ENCODE measurements at regions not wholly inside any gene's neighbourhood (a gene's known extent, or its start where the extent isn't known, plus 50 kb on each side); places are given as distances from the start of the nearest gene placed in this dataset.

DNA sequence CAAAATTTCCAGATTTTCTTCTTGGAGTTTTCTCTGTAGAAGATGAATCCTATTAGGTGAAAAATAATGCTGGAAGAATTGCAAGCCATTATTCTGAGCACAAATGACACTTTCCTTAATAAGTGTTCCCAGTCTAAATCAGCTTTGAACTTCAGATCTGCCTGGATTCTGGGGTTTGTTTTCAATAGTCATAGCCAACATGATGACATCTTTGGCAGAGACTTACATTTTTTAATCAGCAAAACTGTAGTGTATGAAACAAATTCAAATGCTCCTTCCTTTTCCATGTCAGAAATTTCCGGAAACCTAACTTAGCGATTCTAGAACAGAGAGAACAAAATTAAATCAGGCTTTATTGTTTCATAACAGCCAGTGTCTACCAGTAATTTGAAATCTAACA is 88.5 kb downstream of the TSPAN8 start:
- TF ChIP-seq CEBPB (IDR thresholded peaks at IDR 0.05; ENCODE audit: low read depth, low read length) = no peak
- no TSS peak for BruUV-seq (replicated peaks)
- no peaks in the 10 kb centered on the region for H4K20me1 ChIP-seq (ENCODE audit: insufficient read depth, low read length)
- H2AFZ ChIP-seq (replicated peaks; ENCODE audit: low read length, poor library complexity) = no peak overlapping the region
- no peak overlapping the region for H2AK9ac ChIP-seq (replicated peaks; ENCODE audit: low read depth, low read length, poor library complexity)
- H3K9ac ChIP-seq (ENCODE audit: low read depth, low read length) = no peak overlapping the region
- H3K27ac ChIP-seq (ENCODE audit: insufficient read depth, low read length) = no peak overlapping the region
- H3K4me1 ChIP-seq (ENCODE audit: control insufficient read depth, insufficient read depth, low read length) = no peaks in the 10 kb centered on the region
- H3K56ac ChIP-seq (ENCODE audit: extremely low read depth, insufficient read depth, low read length) = no peak overlapping the region
- intact Hi-C loops (cut with micrococcal nuclease) = no loop called here
- H2AK5ac ChIP-seq (ENCODE audit: low read depth, low read length) = no peak overlapping the region
- no peak overlapping the region for H4K5ac ChIP-seq (ENCODE audit: low read depth, low read length)
- POLR2A ChIA-PET (ENCODE audit: unreplicated experiment) = no interaction called here
- no peaks in the 10 kb centered on the region for H3K79me1 ChIP-seq (ENCODE audit: low read depth in 1 of 2, low read length in 2 of 2)
- H2BK15ac ChIP-seq (ENCODE audit: low read depth, low read length) = no peak overlapping the region
- no CpG with 5 or more reads among the region's 2 CpGs for WGBS, 2 experiments (ENCODE audit: extremely low coverage in 2 of 2, insufficient read length in 1 of 2)
- no peak overlapping the region for H2BK120ac ChIP-seq (ENCODE audit: low read depth, low read length)
- H4K8ac ChIP-seq (ENCODE audit: low read depth in 2 of 2, low read length in 2 of 2) = no peak overlapping the region
- H2BK20ac ChIP-seq (ENCODE audit: low read depth, low read length) = no peak overlapping the region
- no peak overlapping the region for H3K23ac ChIP-seq (ENCODE audit: low read depth, low read length)
- no peak overlapping the region for H3K4me2 ChIP-seq (ENCODE audit: low read depth, low read length)
- no peaks in the 10 kb centered on the region for H3K9me1 ChIP-seq (ENCODE audit: insufficient read depth, low read length)
- H3K9me3 ChIP-seq (ENCODE audit: control insufficient read depth, insufficient read depth, low read length) = peaks cover 2% of the 10 kb centered on the region; the same call in 1 of the 2 replicates
- ATAC-seq (ENCODE audit: low read depth) = no peak
- no peaks in the 10 kb centered on the region for H3K27me3 ChIP-seq (ENCODE audit: control insufficient read depth, insufficient read depth, low read length)
- dilution Hi-C loops (cut with HindIII; ENCODE audit: low sequenced_read_pairs, unreplicated experiment) = no loop called here
- H3K4me3 ChIP-seq (ENCODE audit: insufficient read depth, low read depth, low read length) = no peak overlapping the region
- H3K14ac ChIP-seq (replicated peaks; ENCODE audit: low read depth, low read length) = no peak overlapping the region
- in situ Hi-C loops (cut with MboI; ENCODE audit: low sequenced_read_pairs) = no loop called here
- CTCF ChIA-PET = no interaction called here
- H2BK5ac ChIP-seq (ENCODE audit: low read depth, low read length, poor library complexity, severe bottlenecking) = no peak overlapping the region
- no peak overlapping the region for H4K91ac ChIP-seq (ENCODE audit: insufficient read depth, low read depth, low read length)
- no peak overlapping the region for H3K4ac ChIP-seq (ENCODE audit: low read depth, low read length)
- DNase-seq = no peak
- no peak overlapping the region for H3K18ac ChIP-seq (ENCODE audit: low read depth, low read length)
- H3K36me3 ChIP-seq (ENCODE audit: control insufficient read depth, insufficient read depth, low read length) = no peaks in the 10 kb centered on the region

Measured in IMR-90 (cell line).